Erythroblast (primary cell): ENCODE measurements at regions not wholly inside any gene's neighbourhood (a gene's known extent, or its start where the extent isn't known, plus 50 kb on each side); places are given as distances from the start of the nearest gene placed in this dataset.

Source experiments
- GATA1 ChIP-seq: IDR thresholded peaks from 2 replicates; pipeline ENCODE4 v1.6.1; 2011; ENCODE audit warnings: low read depth, mild to moderate bottlenecking, control low read depth, low read length, moderate library complexity
- POLR2A ChIP-seq: IDR thresholded peaks from 2 replicates; pipeline ENCODE4 v1.6.1; 2011; ENCODE audit warnings: mild to moderate bottlenecking, low read length

GRCh38 chr18:40651163-40651562 lies 1303.9 kb upstream of the PIK3C3 start:
- TF ChIP-seq POLR2A (no peak), GATA1 (no peak)
